NT2/D1 (cell line): ENCODE measurements at regions not wholly inside any gene's neighbourhood (a gene's known extent, or its start where the extent isn't known, plus 50 kb on each side); places are given as distances from the start of the nearest gene placed in this dataset.

Experiments used
- SUZ12 ChIP-seq: IDR thresholded peaks from 2 replicates; pipeline ENCODE4 v1.6.1; 2011; ENCODE audit not compliant: insufficient read length, insufficient read depth; ENCODE audit errors: extremely low read depth
- YY1 ChIP-seq: IDR thresholded peaks from 2 replicates; pipeline ENCODE4 v1.6.1; 2011; ENCODE audit not compliant: insufficient read length, insufficient read depth
- ZNF274 ChIP-seq: IDR thresholded peaks from 2 replicates; pipeline ENCODE4 v1.6.1; 2011; ENCODE audit warnings: mild to moderate bottlenecking, low read depth, low read length

DNA sequence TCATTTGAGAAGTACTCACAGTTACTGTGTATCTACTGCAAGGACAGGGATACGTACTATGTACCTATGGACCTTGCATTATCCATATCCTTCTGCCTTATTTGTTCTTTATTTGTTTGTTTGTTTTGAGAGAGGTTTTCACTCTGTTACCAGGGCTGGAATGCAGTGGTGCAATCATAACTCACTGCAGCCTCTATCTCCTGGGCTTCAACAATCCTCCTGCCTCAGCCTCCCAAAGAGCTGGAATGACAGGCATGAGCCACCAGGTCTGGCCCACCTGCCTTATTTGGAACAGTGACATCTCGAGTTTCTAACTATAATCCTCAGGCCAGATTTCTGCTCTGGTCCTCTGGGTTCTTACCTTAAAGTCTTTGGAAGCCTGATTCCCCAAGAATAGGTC is 395.5 kb upstream of the PKN2 start:
- TF ChIP-seq ZNF274: no peak
- no peak for TF ChIP-seq YY1
- no peak for TF ChIP-seq SUZ12
